ENCODE measurements at regions not wholly inside any gene's neighbourhood (a gene's known extent, or its start where the extent isn't known, plus 50 kb on each side); places are given as distances from the start of the nearest gene placed in this dataset.

GRCh38 chr6:15793826-15794225 is 131.0 kb upstream of the DTNBP1 start:
- H3K36me3 ChIP-seq (replicated peaks; ENCODE audit: control insufficient read depth, insufficient read depth, low read length), result no peaks in the 10 kb centered on the region
- no peak overlapping the region for H3K4me3 ChIP-seq (ENCODE audit: insufficient read depth, low read depth, low read length)
- no peak for DNase-seq
- H3K27me3 ChIP-seq (ENCODE audit: control insufficient read depth, insufficient read depth, low read length), result no peaks in the 10 kb centered on the region

- H3K4me3 ChIP-seq (ENCODE audit: insufficient read depth, low read depth, low read length), result no peak overlapping the region
- DNase-seq, result no peak
- no peaks in the 10 kb centered on the region for H3K36me3 ChIP-seq (replicated peaks; ENCODE audit: control insufficient read depth, insufficient read depth, low read length)
- H3K27me3 ChIP-seq (ENCODE audit: control insufficient read depth, insufficient read depth, low read length), result no peaks in the 10 kb centered on the region
Measured at GRCh38 chr6:15793288-15793687, 130.5 kb upstream of the DTNBP1 start.

- DNase-seq, result no peak
- H3K27me3 ChIP-seq (ENCODE audit: control insufficient read depth, insufficient read depth, low read length), result no peaks in the 10 kb centered on the region
- H3K4me3 ChIP-seq (ENCODE audit: insufficient read depth, low read depth, low read length), result no peak overlapping the region
- no peaks in the 10 kb centered on the region for H3K36me3 ChIP-seq (replicated peaks; ENCODE audit: control insufficient read depth, insufficient read depth, low read length)
Measured at GRCh38 chr6:15792842-15793241, 130.0 kb upstream of the DTNBP1 start.

- DNase-seq, result no peak
Measured at GRCh38 chr6:15791448-15792181, 128.8 kb upstream of the DTNBP1 start.

GRCh38 chr6:15790116-15790515 is 127.3 kb upstream of the DTNBP1 start:
- DNase-seq, result no peak
- no peak overlapping the region for H3K4me3 ChIP-seq (ENCODE audit: insufficient read depth, low read depth, low read length)
- H3K27me3 ChIP-seq (ENCODE audit: control insufficient read depth, insufficient read depth, low read length), result no peaks in the 10 kb centered on the region

More at GRCh38 chr6:15791448-15792181, 128.8 kb upstream of the DTNBP1 start:
- no peaks in the 10 kb centered on the region for H3K27me3 ChIP-seq (ENCODE audit: control insufficient read depth, insufficient read depth, low read length)
- no peak overlapping the region for H3K4me3 ChIP-seq (ENCODE audit: insufficient read depth, low read depth, low read length)
- H3K36me3 ChIP-seq (replicated peaks; ENCODE audit: control insufficient read depth, insufficient read depth, low read length), result no peaks in the 10 kb centered on the region

GRCh38 chr6:15786846-15787245 is 124.0 kb upstream of the DTNBP1 start:
- no peaks in the 10 kb centered on the region for H3K36me3 ChIP-seq (replicated peaks; ENCODE audit: control insufficient read depth, insufficient read depth, low read length)
- no peak for DNase-seq
- no peak overlapping the region for H3K4me3 ChIP-seq (ENCODE audit: insufficient read depth, low read depth, low read length)
- H3K27me3 ChIP-seq (ENCODE audit: control insufficient read depth, insufficient read depth, low read length), result no peaks in the 10 kb centered on the region

More at GRCh38 chr6:15790116-15790515, 127.3 kb upstream of the DTNBP1 start:
- no peaks in the 10 kb centered on the region for H3K36me3 ChIP-seq (replicated peaks; ENCODE audit: control insufficient read depth, insufficient read depth, low read length)

- Histone ChIP-seq H3K27me3 (ENCODE audit: control insufficient read depth, insufficient read depth, low read length) (no peaks in the 10 kb centered on the region), H3K4me3 (ENCODE audit: insufficient read depth, low read depth, low read length) (no peak overlapping the region), H3K36me3 (replicated peaks; ENCODE audit: control insufficient read depth, insufficient read depth, low read length) (no peaks in the 10 kb centered on the region)
- no peak for DNase-seq
Measured at GRCh38 chr6:15783484-15783883, 120.7 kb upstream of the DTNBP1 start.

- no peak for DNase-seq
- Histone ChIP-seq H3K27me3 (ENCODE audit: control insufficient read depth, insufficient read depth, low read length) (no peaks in the 10 kb centered on the region), H3K36me3 (replicated peaks; ENCODE audit: control insufficient read depth, insufficient read depth, low read length) (no peaks in the 10 kb centered on the region), H3K4me3 (ENCODE audit: insufficient read depth, low read depth, low read length) (no peak overlapping the region)
Measured at GRCh38 chr6:15781890-15782289, 119.1 kb upstream of the DTNBP1 start.

GRCh38 chr6:15781333-15781732 is 118.5 kb upstream of the DTNBP1 start:
- no peak for DNase-seq
- no peaks in the 10 kb centered on the region for H3K36me3 ChIP-seq (replicated peaks; ENCODE audit: control insufficient read depth, insufficient read depth, low read length)
- H3K27me3 ChIP-seq (ENCODE audit: control insufficient read depth, insufficient read depth, low read length), result no peaks in the 10 kb centered on the region
- no peak overlapping the region for H3K4me3 ChIP-seq (ENCODE audit: insufficient read depth, low read depth, low read length)

- no peak for DNase-seq
- Histone ChIP-seq H3K27me3 (ENCODE audit: control insufficient read depth, insufficient read depth, low read length) (no peaks in the 10 kb centered on the region), H3K4me3 (ENCODE audit: insufficient read depth, low read depth, low read length) (no peak overlapping the region)
Measured at GRCh38 chr6:15780437-15780836, 117.6 kb upstream of the DTNBP1 start.

GRCh38 chr6:15779726-15780125 is 116.9 kb upstream of the DTNBP1 start:
- Histone ChIP-seq H3K27me3 (ENCODE audit: control insufficient read depth, insufficient read depth, low read length) (no peaks in the 10 kb centered on the region), H3K4me3 (ENCODE audit: insufficient read depth, low read depth, low read length) (no peak overlapping the region), H3K36me3 (replicated peaks; ENCODE audit: control insufficient read depth, insufficient read depth, low read length) (no peaks in the 10 kb centered on the region)
- DNase-seq, result no peak

More at GRCh38 chr6:15780437-15780836, 117.6 kb upstream of the DTNBP1 start:
- no peaks in the 10 kb centered on the region for H3K36me3 ChIP-seq (replicated peaks; ENCODE audit: control insufficient read depth, insufficient read depth, low read length)

GRCh38 chr6:15776458-15776980 is 113.7 kb upstream of the DTNBP1 start:
- Histone ChIP-seq H3K4me3 (ENCODE audit: insufficient read depth, low read depth, low read length) (no peak overlapping the region), H3K27me3 (ENCODE audit: control insufficient read depth, insufficient read depth, low read length) (no peaks in the 10 kb centered on the region)

GRCh38 chr6:15775741-15776140 is 112.9 kb upstream of the DTNBP1 start:
- no peaks in the 10 kb centered on the region for H3K27me3 ChIP-seq (ENCODE audit: control insufficient read depth, insufficient read depth, low read length)
- DNase-seq, result no peak
- H3K4me3 ChIP-seq (ENCODE audit: insufficient read depth, low read depth, low read length), result no peak overlapping the region
- no peaks in the 10 kb centered on the region for H3K36me3 ChIP-seq (replicated peaks; ENCODE audit: control insufficient read depth, insufficient read depth, low read length)

More at GRCh38 chr6:15776458-15776980, 113.7 kb upstream of the DTNBP1 start:
- no peaks in the 10 kb centered on the region for H3K36me3 ChIP-seq (replicated peaks; ENCODE audit: control insufficient read depth, insufficient read depth, low read length)
- no peak for DNase-seq

GRCh38 chr6:15775076-15775634 is 112.3 kb upstream of the DTNBP1 start:
- DNase-seq, result no peak
- no peaks in the 10 kb centered on the region for H3K36me3 ChIP-seq (replicated peaks; ENCODE audit: control insufficient read depth, insufficient read depth, low read length)
- no peak overlapping the region for H3K4me3 ChIP-seq (ENCODE audit: insufficient read depth, low read depth, low read length)
- no peaks in the 10 kb centered on the region for H3K27me3 ChIP-seq (ENCODE audit: control insufficient read depth, insufficient read depth, low read length)

- Histone ChIP-seq H3K4me3 (ENCODE audit: insufficient read depth, low read depth, low read length) (no peak overlapping the region), H3K36me3 (replicated peaks; ENCODE audit: control insufficient read depth, insufficient read depth, low read length) (no peaks in the 10 kb centered on the region), H3K27me3 (ENCODE audit: control insufficient read depth, insufficient read depth, low read length) (no peaks in the 10 kb centered on the region)
- DNase-seq, result no peak
Measured at GRCh38 chr6:15773806-15774410, 111.1 kb upstream of the DTNBP1 start.
